ENCODE measurements at regions not wholly inside any gene's neighbourhood (a gene's known extent, or its start where the extent isn't known, plus 50 kb on each side); places are given as distances from the start of the nearest gene placed in this dataset.

DNA sequence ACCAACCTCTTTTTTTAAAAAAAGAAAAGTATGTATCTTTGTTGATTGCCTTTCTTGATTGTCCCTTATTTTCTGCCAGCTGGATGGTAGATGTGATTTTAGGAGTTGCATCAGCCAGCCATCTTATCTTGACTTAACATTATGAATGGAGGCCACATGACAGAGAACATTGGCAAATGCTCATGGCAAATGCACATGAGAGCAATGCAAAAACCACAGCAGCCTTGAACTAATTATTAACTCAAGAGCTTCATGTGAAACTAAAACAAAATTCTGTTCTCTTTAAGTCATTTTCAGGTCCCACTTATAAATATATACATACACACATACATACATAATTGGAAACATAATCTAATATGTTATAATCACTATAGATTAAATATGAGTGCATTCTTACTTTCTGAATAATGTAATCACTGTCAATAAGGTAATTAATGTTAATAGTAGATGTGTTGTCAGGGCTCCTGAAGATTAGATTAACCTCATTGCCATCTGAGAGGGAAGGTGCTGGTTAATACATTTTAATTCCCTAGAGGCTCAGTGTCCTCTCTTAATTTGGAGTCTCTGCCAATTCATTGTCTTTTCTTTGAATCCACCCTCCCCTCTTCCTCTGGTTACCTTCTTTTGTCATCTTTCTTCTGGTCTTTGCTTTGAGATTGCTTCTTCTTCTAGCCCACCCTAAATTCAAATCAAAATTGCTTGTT is 962.2 kb downstream of the ADGRL2 start:
- no peak overlapping the region for H3K4me3 ChIP-seq (ENCODE audit: low read depth, low read length)
- TF ChIP-seq, protein P1, sequence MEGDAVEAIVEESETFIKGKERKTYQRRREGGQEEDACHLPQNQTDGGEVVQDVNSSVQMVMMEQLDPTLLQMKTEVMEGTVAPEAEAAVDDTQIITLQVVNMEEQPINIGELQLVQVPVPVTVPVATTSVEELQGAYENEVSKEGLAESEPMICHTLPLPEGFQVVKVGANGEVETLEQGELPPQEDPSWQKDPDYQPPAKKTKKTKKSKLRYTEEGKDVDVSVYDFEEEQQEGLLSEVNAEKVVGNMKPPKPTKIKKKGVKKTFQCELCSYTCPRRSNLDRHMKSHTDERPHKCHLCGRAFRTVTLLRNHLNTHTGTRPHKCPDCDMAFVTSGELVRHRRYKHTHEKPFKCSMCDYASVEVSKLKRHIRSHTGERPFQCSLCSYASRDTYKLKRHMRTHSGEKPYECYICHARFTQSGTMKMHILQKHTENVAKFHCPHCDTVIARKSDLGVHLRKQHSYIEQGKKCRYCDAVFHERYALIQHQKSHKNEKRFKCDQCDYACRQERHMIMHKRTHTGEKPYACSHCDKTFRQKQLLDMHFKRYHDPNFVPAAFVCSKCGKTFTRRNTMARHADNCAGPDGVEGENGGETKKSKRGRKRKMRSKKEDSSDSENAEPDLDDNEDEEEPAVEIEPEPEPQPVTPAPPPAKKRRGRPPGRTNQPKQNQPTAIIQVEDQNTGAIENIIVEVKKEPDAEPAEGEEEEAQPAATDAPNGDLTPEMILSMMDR (IDR thresholded peaks at IDR 0.05; ENCODE audit: insufficient read depth, low read length) = no peak
- DNase-seq (ENCODE audit: low read depth) = peak; percentile 38

- TF ChIP-seq, protein P1 (IDR thresholded peaks at IDR 0.05; ENCODE audit: insufficient read depth, low read length) = no peak
- no peak for DNase-seq (ENCODE audit: low read depth)
- H3K4me3 ChIP-seq (ENCODE audit: low read depth, low read length) = no peak overlapping the region
These were observed 958.3 kb downstream of the ADGRL2 start for GRCh38 chr1:82759035-82759434.

DNA sequence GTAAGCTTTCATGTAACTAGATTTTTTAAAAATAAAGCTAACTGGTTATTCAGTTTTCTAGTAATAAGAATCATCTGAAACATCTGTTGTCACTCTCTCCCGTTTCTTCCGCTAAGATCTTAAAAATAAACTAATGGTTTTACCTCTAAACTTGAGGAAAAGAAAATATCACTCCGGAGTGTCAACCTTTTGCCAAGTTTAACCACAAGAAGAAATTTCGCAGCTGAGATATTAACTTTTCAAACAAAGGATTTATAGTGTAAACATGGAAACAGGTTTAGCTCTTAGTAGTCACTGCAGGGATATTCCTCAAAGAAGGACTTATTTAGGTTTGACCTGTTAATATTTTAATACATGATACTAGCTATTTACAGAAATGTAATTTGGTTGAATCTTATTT is 954.9 kb downstream of the ADGRL2 start:
- TF ChIP-seq, protein P1 (IDR thresholded peaks at IDR 0.05; ENCODE audit: insufficient read depth, low read length) = no peak
- DNase-seq (ENCODE audit: low read depth) = no peak
- H3K4me3 ChIP-seq (ENCODE audit: low read depth, low read length) = no peak overlapping the region

DNA sequence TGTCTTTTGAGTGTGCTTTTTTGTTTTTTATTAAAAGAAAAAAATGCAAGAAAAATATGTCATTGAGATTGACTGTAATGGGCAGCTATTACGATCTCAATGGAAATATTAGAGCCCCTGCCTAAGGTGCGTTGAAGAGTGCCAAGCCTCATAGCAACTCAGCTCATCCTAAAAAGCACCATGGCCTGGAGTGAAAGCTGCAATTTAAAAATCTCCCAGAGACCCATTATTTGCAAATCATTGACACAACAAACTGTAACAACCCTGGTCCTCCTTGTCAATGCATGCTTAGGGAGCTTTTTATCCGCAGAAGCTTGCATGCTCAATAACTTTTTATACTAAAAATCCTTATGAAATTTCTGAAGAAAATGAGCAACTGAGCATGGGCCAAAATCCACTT is 954.5 kb downstream of the ADGRL2 start:
- DNase-seq (ENCODE audit: low read depth) = no peak
- H3K4me3 ChIP-seq (ENCODE audit: low read depth, low read length) = no peak overlapping the region
- TF ChIP-seq, protein P1 (IDR thresholded peaks at IDR 0.05; ENCODE audit: insufficient read depth, low read length) = no peak

DNA sequence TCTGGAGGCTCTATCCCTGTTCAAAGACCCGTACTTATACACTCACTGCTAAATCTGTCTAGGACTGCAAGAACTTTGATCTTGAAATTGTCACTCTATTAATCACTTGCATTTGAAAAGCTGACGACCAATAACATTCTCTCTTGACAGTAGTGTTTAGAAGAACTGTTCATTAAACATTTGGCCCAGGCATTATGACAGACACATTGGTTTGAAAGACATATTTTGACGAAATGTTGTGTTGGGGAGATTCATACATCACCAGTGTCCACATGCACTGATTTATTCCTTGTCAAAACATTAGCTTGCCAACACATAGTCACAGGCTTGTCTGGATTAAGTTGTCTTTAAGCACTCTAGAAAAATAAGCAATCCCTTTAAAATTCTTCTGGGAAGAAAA is 951.3 kb downstream of the ADGRL2 start:
- DNase-seq (ENCODE audit: low read depth) = no peak
- H3K4me3 ChIP-seq (ENCODE audit: low read depth, low read length) = no peak overlapping the region
- TF ChIP-seq, protein P1 (IDR thresholded peaks at IDR 0.05; ENCODE audit: insufficient read depth, low read length) = no peak

DNA sequence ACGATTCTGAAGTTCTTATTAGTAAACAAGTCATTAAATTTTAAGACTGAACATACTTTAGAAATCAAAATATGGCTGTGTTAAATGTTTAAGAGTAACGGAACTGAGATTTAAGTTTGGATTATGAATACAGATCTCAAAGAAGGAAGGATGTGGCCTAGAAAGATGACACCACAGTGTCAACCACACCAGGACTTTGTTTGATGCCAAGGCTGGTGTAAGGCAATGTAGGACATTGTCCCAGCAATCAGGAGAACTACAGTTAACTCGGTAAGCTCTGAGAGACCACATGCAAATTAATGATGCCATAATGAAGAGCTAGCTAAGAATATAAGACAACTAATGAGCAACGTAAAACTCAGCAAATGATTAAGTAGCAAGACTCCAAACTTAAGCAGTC is 932.9 kb downstream of the ADGRL2 start:
- DNase-seq (ENCODE audit: low read depth) = no peak
- TF ChIP-seq, protein P1 (IDR thresholded peaks at IDR 0.05; ENCODE audit: insufficient read depth, low read length) = no peak
- no peak overlapping the region for H3K4me3 ChIP-seq (ENCODE audit: low read depth, low read length)

DNA sequence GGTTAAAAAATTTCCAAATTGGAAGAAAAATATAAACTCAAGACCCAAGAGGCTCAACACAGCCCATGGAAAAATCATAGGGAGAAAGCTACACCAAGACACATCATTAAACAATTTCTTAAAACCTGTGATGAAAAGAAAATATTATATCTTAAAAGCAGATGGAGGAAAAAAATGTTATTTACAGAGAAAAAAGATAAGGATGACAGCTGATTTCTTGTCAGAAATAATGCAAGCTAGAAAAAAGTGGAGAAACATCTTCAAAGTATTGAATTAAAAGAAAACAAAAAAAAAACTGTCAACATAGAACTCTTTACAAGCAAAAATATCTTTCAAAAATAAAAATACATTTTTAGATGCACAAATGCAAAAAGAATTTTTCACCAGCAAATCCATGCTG is 930.5 kb downstream of the ADGRL2 start:
- no peak overlapping the region for H3K4me3 ChIP-seq (ENCODE audit: low read depth, low read length)
- no peak for DNase-seq (ENCODE audit: low read depth)
- TF ChIP-seq, protein P1 (IDR thresholded peaks at IDR 0.05; ENCODE audit: insufficient read depth, low read length) = no peak
